ENCODE measurements at regions not wholly inside any gene's neighbourhood (a gene's known extent, or its start where the extent isn't known, plus 50 kb on each side); places are given as distances from the start of the nearest gene placed in this dataset.

GRCh38 chr5:62100201-62100600 lies 205.8 kb upstream of the KIF2A start:
- TF ChIP-seq CTCF (IDR thresholded peaks at IDR 0.05; ENCODE audit: low read length) (no peak), EZH2 (optimal IDR thresholded peaks at IDR 0.05; ENCODE audit: low read depth, low read length) (no peak)
